ENCODE measurements at regions not wholly inside any gene's neighbourhood (a gene's known extent, or its start where the extent isn't known, plus 50 kb on each side); places are given as distances from the start of the nearest gene placed in this dataset.
A peak's percentile ranks its signal among the peaks of the same experiment; 100 is the strongest.

GRCh38 chr4:18389115-18389514, 367.6 kb upstream of the LCORL start:
- Mint-ChIP-seq H3K4me1 (no peaks in the 10 kb centered on the region), H3K36me3 (no peaks in the 10 kb centered on the region), H3K4me3 (no peak overlapping the region), H3K27me3 (peaks cover 1% of the 10 kb centered on the region in 2 donors), H3K9me3 (peaks cover 0 to 14% (median 7%) of the 10 kb centered on the region in 8 donors), H3K27ac (no peak overlapping the region)
- intact Hi-C loops (cut with micrococcal nuclease): no loop called here
- POLR2A ChIA-PET (ENCODE audit: partially characterized antibody): no interaction called here
- H3K9me3 ChIP-seq (ENCODE audit: control insufficient read depth in 1 of 2, low read length in 2 of 2): no peaks in the 10 kb centered on the region
- H3K4me1 ChIP-seq (ENCODE audit: insufficient read depth, low read length): no peaks in the 10 kb centered on the region
- H3K36me3 ChIP-seq (ENCODE audit: insufficient read depth, low read length): no peaks in the 10 kb centered on the region
- no peak overlapping the region for H3K4me3 ChIP-seq (ENCODE audit: low read length in 2 of 2)
- CTCF ChIA-PET (ENCODE audit: partially characterized antibody): no interaction called here
- no peak for DNase-seq
- H3K27me3 ChIP-seq (ENCODE audit: insufficient read depth, low read length): no peaks in the 10 kb centered on the region
- H3K27ac ChIP-seq (ENCODE audit: low read depth, low read length): no peak overlapping the region

DNA sequence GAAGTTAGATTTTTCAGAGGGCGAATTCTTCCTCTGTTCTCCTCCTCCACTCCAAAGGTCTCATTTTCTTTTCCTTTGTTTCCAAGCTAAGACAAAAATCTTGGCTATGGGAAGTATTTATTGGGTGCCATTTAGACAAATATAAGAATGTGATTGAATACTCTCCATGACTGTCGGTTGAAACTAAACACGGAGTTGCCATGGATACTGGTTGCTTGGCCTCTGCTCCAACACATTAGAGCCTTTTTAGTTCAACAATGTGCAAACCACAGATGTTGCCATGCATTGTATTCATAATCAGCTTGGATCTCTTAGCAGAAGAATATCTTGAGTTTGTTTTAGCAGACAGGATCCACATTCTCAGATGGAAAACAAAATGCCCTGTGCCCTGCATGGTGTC, 366.5 kb upstream of the LCORL start:
- H3K9me3 Mint-ChIP-seq: peaks cover 0 to 13% (median 10%) of the 10 kb centered on the region in 8 donors
- no peaks in the 10 kb centered on the region for H3K36me3 ChIP-seq (ENCODE audit: insufficient read depth, low read length)
- no peaks in the 10 kb centered on the region for H3K4me1 Mint-ChIP-seq
- H3K36me3 Mint-ChIP-seq: no peaks in the 10 kb centered on the region
- no peak overlapping the region for H3K27ac ChIP-seq (ENCODE audit: low read depth, low read length)
- H3K27me3 ChIP-seq (ENCODE audit: insufficient read depth, low read length): no peaks in the 10 kb centered on the region
- H3K4me3 ChIP-seq (ENCODE audit: low read length in 2 of 2): no peak overlapping the region
- no peak overlapping the region for H3K27ac Mint-ChIP-seq
- H3K4me1 ChIP-seq (ENCODE audit: insufficient read depth, low read length): no peaks in the 10 kb centered on the region
- CTCF ChIA-PET (ENCODE audit: partially characterized antibody): no interaction called here
- POLR2A ChIA-PET (ENCODE audit: partially characterized antibody): no interaction called here
- no peak overlapping the region for H3K4me3 Mint-ChIP-seq
- H3K27me3 Mint-ChIP-seq: peaks cover 1 to 3% of the 10 kb centered on the region in 2 donors
- intact Hi-C loops (cut with micrococcal nuclease): no loop called here
- no peaks in the 10 kb centered on the region for H3K9me3 ChIP-seq (ENCODE audit: control insufficient read depth in 1 of 2, low read length in 2 of 2)
- DNase-seq: no peak

DNA sequence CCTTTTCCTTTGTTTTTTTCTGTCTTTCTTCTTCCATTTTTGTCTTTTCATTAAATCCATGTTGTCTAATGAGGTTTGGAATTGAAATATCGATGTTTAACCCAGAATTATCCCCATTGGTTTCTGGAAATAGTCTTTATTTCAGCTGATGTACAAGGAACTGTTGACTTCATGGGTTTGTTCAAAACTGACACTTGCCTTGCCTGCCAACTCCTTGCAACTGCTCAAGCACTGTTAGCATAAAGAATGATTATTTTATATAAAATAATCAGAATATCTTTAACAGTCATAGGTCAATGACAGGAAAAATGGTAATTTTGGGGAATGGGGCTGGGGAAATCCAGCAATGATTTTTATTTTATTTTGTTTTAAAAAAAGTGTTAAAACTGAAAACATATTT, 359.6 kb upstream of the LCORL start:
- DNase-seq: no peak
- Mint-ChIP-seq H3K4me1 (no peaks in the 10 kb centered on the region), H3K27me3 (peaks cover 2 to 3% of the 10 kb centered on the region in 2 donors), H3K4me3 (no peak overlapping the region), H3K36me3 (no peaks in the 10 kb centered on the region), H3K27ac (peak overlapping the region in 1 of 7 donors; percentile 16), H3K9me3 (peaks cover 0 to 13% (median 9%) of the 10 kb centered on the region in 8 donors)
- H3K36me3 ChIP-seq (ENCODE audit: insufficient read depth, low read length): no peaks in the 10 kb centered on the region
- no peak overlapping the region for H3K27ac ChIP-seq (ENCODE audit: low read depth, low read length)
- H3K4me1 ChIP-seq (ENCODE audit: insufficient read depth, low read length): no peaks in the 10 kb centered on the region
- intact Hi-C loops (cut with micrococcal nuclease): no loop called here
- no peaks in the 10 kb centered on the region for H3K9me3 ChIP-seq (ENCODE audit: control insufficient read depth in 1 of 2, low read length in 2 of 2)
- CTCF ChIA-PET (ENCODE audit: partially characterized antibody): interaction anchor here (0.7 kb wide), 1 partner anchor 10 kb away, joined by 3 read pairs; no protein-coding TSS in a partner anchor
- POLR2A ChIA-PET (ENCODE audit: partially characterized antibody): no interaction called here
- no peak overlapping the region for H3K4me3 ChIP-seq (ENCODE audit: low read length in 2 of 2)
- no peaks in the 10 kb centered on the region for H3K27me3 ChIP-seq (ENCODE audit: insufficient read depth, low read length)

GRCh38 chr4:18369561-18369960, 348.0 kb upstream of the LCORL start:
- no peak overlapping the region for H3K27ac ChIP-seq (ENCODE audit: low read depth, low read length)
- no peaks in the 10 kb centered on the region for H3K36me3 ChIP-seq (ENCODE audit: insufficient read depth, low read length)
- Mint-ChIP-seq H3K27me3 (peaks cover 0 to 2% of the 10 kb centered on the region in 2 donors), H3K27ac (no peak overlapping the region), H3K36me3 (no peaks in the 10 kb centered on the region), H3K4me3 (no peak overlapping the region), H3K4me1 (no peaks in the 10 kb centered on the region), H3K9me3 (peaks cover 0 to 2% (median 0%) of the 10 kb centered on the region in 8 donors)
- H3K9me3 ChIP-seq (ENCODE audit: control insufficient read depth in 1 of 2, low read length in 2 of 2): no peaks in the 10 kb centered on the region
- H3K27me3 ChIP-seq (ENCODE audit: insufficient read depth, low read length): no peaks in the 10 kb centered on the region
- ChIA-PET CTCF (ENCODE audit: partially characterized antibody) (no interaction called here), POLR2A (ENCODE audit: partially characterized antibody) (no interaction called here)
- H3K4me1 ChIP-seq (ENCODE audit: insufficient read depth, low read length): no peaks in the 10 kb centered on the region
- DNase-seq: no peak
- intact Hi-C loops (cut with micrococcal nuclease): no loop called here
- H3K4me3 ChIP-seq (ENCODE audit: low read length in 2 of 2): no peak overlapping the region

- ChIA-PET CTCF (ENCODE audit: partially characterized antibody) (interaction anchor here (1.5 to 2.1 kb wide), 3 partner anchors 550 to 551 kb away, joined by 5 to 23 read pairs (median 9); no protein-coding TSS in a partner anchor), POLR2A (ENCODE audit: partially characterized antibody) (no interaction called here)
- no peaks in the 10 kb centered on the region for H3K4me1 Mint-ChIP-seq
- DNase-seq: peak in 4 of 5 donors; percentile 6 to 15 (median 12)
- H3K4me3 Mint-ChIP-seq: no peak overlapping the region
- no peaks in the 10 kb centered on the region for H3K4me1 ChIP-seq (ENCODE audit: insufficient read depth, low read length)
- no peaks in the 10 kb centered on the region for H3K36me3 ChIP-seq (ENCODE audit: insufficient read depth, low read length)
- H3K27ac Mint-ChIP-seq: no peak overlapping the region
- H3K9me3 ChIP-seq (ENCODE audit: control insufficient read depth in 1 of 2, low read length in 2 of 2): no peaks in the 10 kb centered on the region
- peaks cover 0 to 2% of the 10 kb centered on the region in 2 donors for H3K27me3 Mint-ChIP-seq
- intact Hi-C loops (cut with micrococcal nuclease): loop anchor here (1.0 kb wide), 1 partner anchor 550 kb away; no protein-coding TSS in a partner anchor
- H3K36me3 Mint-ChIP-seq: no peaks in the 10 kb centered on the region
- H3K27me3 ChIP-seq (ENCODE audit: insufficient read depth, low read length): no peaks in the 10 kb centered on the region
- no peaks in the 10 kb centered on the region for H3K9me3 Mint-ChIP-seq
- no peak overlapping the region for H3K27ac ChIP-seq (ENCODE audit: low read depth, low read length)
- H3K4me3 ChIP-seq (ENCODE audit: low read length in 2 of 2): no peak overlapping the region
These were observed 345.3 kb upstream of the LCORL start for GRCh38 chr4:18366892-18367291.

DNA sequence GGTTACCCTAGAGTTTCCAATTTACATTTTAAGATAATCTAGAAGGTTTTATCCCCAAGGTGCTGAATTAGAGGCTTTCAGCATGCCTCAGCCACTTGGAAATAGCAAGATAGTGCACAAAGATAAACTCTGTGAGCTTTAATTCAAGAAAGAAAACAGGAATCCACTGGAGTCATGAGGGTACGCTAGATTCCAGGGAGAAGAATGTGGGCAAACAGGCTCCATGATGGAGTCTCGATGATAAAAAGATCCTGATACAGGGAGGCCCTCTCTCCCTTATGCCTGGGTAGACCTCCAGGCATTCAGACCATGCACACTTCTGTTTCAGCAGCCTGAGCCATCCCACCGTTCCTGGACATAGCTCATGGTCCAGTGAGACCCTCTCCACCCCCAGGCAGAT, 344.6 kb upstream of the LCORL start:
- Histone ChIP-seq H3K36me3 (ENCODE audit: insufficient read depth, low read length) (no peaks in the 10 kb centered on the region), H3K4me3 (ENCODE audit: low read length in 2 of 2) (no peak overlapping the region), H3K4me1 (ENCODE audit: insufficient read depth, low read length) (no peaks in the 10 kb centered on the region), H3K27ac (ENCODE audit: low read depth, low read length) (no peak overlapping the region), H3K9me3 (ENCODE audit: control insufficient read depth in 1 of 2, low read length in 2 of 2) (no peaks in the 10 kb centered on the region), H3K27me3 (ENCODE audit: insufficient read depth, low read length) (no peaks in the 10 kb centered on the region)
- no peak for DNase-seq
- ChIA-PET POLR2A (ENCODE audit: partially characterized antibody) (no interaction called here), CTCF (ENCODE audit: partially characterized antibody) (interaction anchor here (1.5 to 2.1 kb wide), 2 partner anchors 549 to 550 kb away, joined by 5 to 9 read pairs; no protein-coding TSS in a partner anchor)
- Mint-ChIP-seq H3K36me3 (no peaks in the 10 kb centered on the region), H3K4me3 (no peak overlapping the region), H3K27me3 (peaks cover 0 to 2% of the 10 kb centered on the region in 2 donors), H3K9me3 (no peaks in the 10 kb centered on the region), H3K4me1 (no peaks in the 10 kb centered on the region), H3K27ac (no peak overlapping the region)
- intact Hi-C loops (cut with micrococcal nuclease): no loop called here

- H3K36me3 ChIP-seq (ENCODE audit: insufficient read depth, low read length): no peaks in the 10 kb centered on the region
- intact Hi-C loops (cut with micrococcal nuclease): no loop called here
- Mint-ChIP-seq H3K4me1 (no peaks in the 10 kb centered on the region), H3K36me3 (no peaks in the 10 kb centered on the region), H3K27ac (peak overlapping the region in 1 of 7 donors; percentile 22), H3K27me3 (peaks cover 0 to 2% of the 10 kb centered on the region in 2 donors), H3K4me3 (no peak overlapping the region), H3K9me3 (peaks cover 0 to 7% (median 0%) of the 10 kb centered on the region in 8 donors)
- H3K4me1 ChIP-seq (ENCODE audit: insufficient read depth, low read length): no peaks in the 10 kb centered on the region
- H3K27me3 ChIP-seq (ENCODE audit: insufficient read depth, low read length): no peaks in the 10 kb centered on the region
- no peak overlapping the region for H3K27ac ChIP-seq (ENCODE audit: low read depth, low read length)
- no peak for DNase-seq
- no peak overlapping the region for H3K4me3 ChIP-seq (ENCODE audit: low read length in 2 of 2)
- ChIA-PET CTCF (ENCODE audit: partially characterized antibody) (no interaction called here), POLR2A (ENCODE audit: partially characterized antibody) (no interaction called here)
- no peaks in the 10 kb centered on the region for H3K9me3 ChIP-seq (ENCODE audit: control insufficient read depth in 1 of 2, low read length in 2 of 2)
These were observed 322.0 kb upstream of the LCORL start for GRCh38 chr4:18343581-18343980.

DNA sequence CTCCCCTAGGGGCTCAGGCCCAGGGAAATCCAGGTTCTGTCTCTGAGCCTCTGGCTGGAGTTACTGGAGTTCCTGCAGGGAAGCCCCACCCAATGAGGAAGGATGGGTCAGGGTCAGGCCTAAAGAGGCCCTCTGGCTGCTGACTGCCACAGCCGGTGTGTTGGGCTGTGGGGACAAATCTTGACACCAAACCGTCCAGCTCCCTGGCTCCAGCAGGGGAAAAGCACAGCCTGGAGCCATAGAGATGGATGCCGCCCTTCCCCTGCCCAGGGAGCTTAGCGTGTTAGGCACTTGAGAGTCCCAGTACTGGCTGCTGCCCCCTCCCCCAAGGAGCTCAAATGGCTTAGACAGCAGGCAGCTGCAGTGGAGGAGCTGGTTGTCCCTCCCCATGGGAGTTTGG, 321.3 kb upstream of the LCORL start:
- Histone ChIP-seq H3K27me3 (ENCODE audit: insufficient read depth, low read length) (no peaks in the 10 kb centered on the region), H3K4me1 (ENCODE audit: insufficient read depth, low read length) (no peaks in the 10 kb centered on the region), H3K4me3 (ENCODE audit: low read length in 2 of 2) (no peak overlapping the region), H3K36me3 (ENCODE audit: insufficient read depth, low read length) (no peaks in the 10 kb centered on the region), H3K27ac (ENCODE audit: low read depth, low read length) (no peak overlapping the region), H3K9me3 (ENCODE audit: control insufficient read depth in 1 of 2, low read length in 2 of 2) (no peaks in the 10 kb centered on the region)
- Mint-ChIP-seq H3K4me3 (no peak overlapping the region), H3K4me1 (no peaks in the 10 kb centered on the region), H3K27me3 (peaks cover 0 to 2% of the 10 kb centered on the region in 2 donors), H3K9me3 (peaks cover 0 to 12% (median 1%) of the 10 kb centered on the region in 8 donors), H3K36me3 (no peaks in the 10 kb centered on the region), H3K27ac (no peak overlapping the region)
- no peak for DNase-seq
- POLR2A ChIA-PET (ENCODE audit: partially characterized antibody): no interaction called here
- intact Hi-C loops (cut with micrococcal nuclease): no loop called here
- CTCF ChIA-PET (ENCODE audit: partially characterized antibody): no interaction called here

All from CD4-positive, alpha-beta memory T cell (primary cell).